A673 (cell line): ENCODE measurements at regions not wholly inside any gene's neighbourhood (a gene's known extent, or its start where the extent isn't known, plus 50 kb on each side); places are given as distances from the start of the nearest gene placed in this dataset.

Source experiments
- EZH2 ChIP-seq: fragments of 200-600 bp; sonication (generic); IDR thresholded peaks from 2 replicates; pipeline ENCODE4 v1.6.1; 2017; ENCODE audit warnings: borderline replicate concordance, low read depth, mild to moderate bottlenecking, mixed read lengths, antibody characterized with exemption, low read length; ENCODE audit not compliant: poor library complexity, severe bottlenecking
- TF ChIP-seq, protein P1 (sequence below): fragments of 300-800, 200-600 bp; sonication (generic); conservative IDR thresholded peaks from 2 replicates; pipeline ENCODE4 v1.5.1; 2017; ENCODE audit warnings: low read depth, mild to moderate bottlenecking, antibody characterized with exemption, low read length, moderate library complexity, mixed read lengths

DNA sequence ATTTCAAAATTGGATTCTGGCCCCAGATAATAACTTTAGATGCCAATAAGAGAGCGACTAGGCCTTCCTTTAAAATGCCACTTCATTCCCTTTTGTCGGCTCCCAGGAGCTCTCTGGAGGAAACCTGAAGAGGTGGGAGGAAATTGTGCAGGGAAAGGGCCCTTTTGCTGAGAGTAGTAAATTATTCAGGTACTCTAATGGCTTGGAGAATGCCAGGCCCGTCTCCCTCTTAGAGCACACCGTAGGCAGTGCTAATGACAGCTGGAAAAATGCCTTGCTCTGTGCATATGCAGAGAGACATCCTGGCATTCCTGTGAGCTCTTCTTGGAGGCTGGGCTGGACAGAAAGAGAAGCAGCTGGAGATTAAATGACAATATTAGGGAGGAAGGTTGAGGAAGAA is 115.0 kb upstream of the RPH3A start:
- TF ChIP-seq, protein P1, sequence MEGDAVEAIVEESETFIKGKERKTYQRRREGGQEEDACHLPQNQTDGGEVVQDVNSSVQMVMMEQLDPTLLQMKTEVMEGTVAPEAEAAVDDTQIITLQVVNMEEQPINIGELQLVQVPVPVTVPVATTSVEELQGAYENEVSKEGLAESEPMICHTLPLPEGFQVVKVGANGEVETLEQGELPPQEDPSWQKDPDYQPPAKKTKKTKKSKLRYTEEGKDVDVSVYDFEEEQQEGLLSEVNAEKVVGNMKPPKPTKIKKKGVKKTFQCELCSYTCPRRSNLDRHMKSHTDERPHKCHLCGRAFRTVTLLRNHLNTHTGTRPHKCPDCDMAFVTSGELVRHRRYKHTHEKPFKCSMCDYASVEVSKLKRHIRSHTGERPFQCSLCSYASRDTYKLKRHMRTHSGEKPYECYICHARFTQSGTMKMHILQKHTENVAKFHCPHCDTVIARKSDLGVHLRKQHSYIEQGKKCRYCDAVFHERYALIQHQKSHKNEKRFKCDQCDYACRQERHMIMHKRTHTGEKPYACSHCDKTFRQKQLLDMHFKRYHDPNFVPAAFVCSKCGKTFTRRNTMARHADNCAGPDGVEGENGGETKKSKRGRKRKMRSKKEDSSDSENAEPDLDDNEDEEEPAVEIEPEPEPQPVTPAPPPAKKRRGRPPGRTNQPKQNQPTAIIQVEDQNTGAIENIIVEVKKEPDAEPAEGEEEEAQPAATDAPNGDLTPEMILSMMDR, result no peak
- no peak for TF ChIP-seq EZH2
